Natural killer cell treated with Interleukin-12 subunit alpha and Interleukin-12 subunit beta and Interleukin-15 and Interleukin-18, amount 100 ng/mL, for 72 hours (primary cell): ENCODE measurements at regions not wholly inside any gene's neighbourhood (a gene's known extent, or its start where the extent isn't known, plus 50 kb on each side); places are given as distances from the start of the nearest gene placed in this dataset.

Experiments
- ATAC-seq, 2 donors: fragments of 150-1000 bp; cut with Tn5 transposase in 1 of 2; sonication (Bioruptor Pico), chemical (Tn5 transposase) in 1 of 2; 2 replicates each; pipeline ENCODE4 v1.10.0; 2021
- DNase-seq: peaks from one replicate; pipeline ENCODE4 v3.0.0; 2022; ENCODE audit warnings: low spot score
- H3K27ac Mint-ChIP-seq, 2 donors: 1 replicate in 1 of 2; 2 replicates in 1 of 2; pipeline ENCODE4 v1.8.0; 2022; ENCODE audit warnings: mixed read lengths in 2 of 2, mild to moderate bottlenecking in 1 of 2, moderate library complexity in 1 of 2
- H3K27me3 Mint-ChIP-seq, 2 donors: 1 replicate in 1 of 2; 2 replicates in 1 of 2; pipeline ENCODE4 v1.8.0; 2022; ENCODE audit warnings: mixed read lengths in 2 of 2
- H3K36me3 Mint-ChIP-seq: one replicate; pipeline ENCODE4 v1.8.0; 2022; ENCODE audit warnings: mixed read lengths
- H3K4me1 Mint-ChIP-seq, 2 donors: 1 replicate in 1 of 2; 2 replicates in 1 of 2; pipeline ENCODE4 v1.8.0; 2022; ENCODE audit warnings: low read depth in 2 of 2, mixed read lengths in 2 of 2, mild to moderate bottlenecking in 1 of 2
- H3K4me3 Mint-ChIP-seq: one replicate; pipeline ENCODE4 v1.8.0; 2022; ENCODE audit warnings: mixed read lengths
- H3K9me3 Mint-ChIP-seq: 2 replicates; pipeline ENCODE4 v1.8.0; 2022; ENCODE audit warnings: mixed read lengths

GRCh38 chr21:35645991-35646390 lies 414.3 kb downstream of the SETD4 start:
- ATAC-seq = no peak
- no peak overlapping the region for H3K4me3 Mint-ChIP-seq
- no peaks in the 10 kb centered on the region for H3K4me1 Mint-ChIP-seq
- no peak overlapping the region for H3K27ac Mint-ChIP-seq
- H3K36me3 Mint-ChIP-seq = no peaks in the 10 kb centered on the region
- peaks cover 34 to 48% of the 10 kb centered on the region in 2 donors for H3K27me3 Mint-ChIP-seq
- H3K9me3 Mint-ChIP-seq = no peaks in the 10 kb centered on the region
- DNase-seq = no peak

- H3K36me3 Mint-ChIP-seq = no peaks in the 10 kb centered on the region
- ATAC-seq (no peak), DNase-seq (no peak)
- no peaks in the 10 kb centered on the region for H3K9me3 Mint-ChIP-seq
- H3K27me3 Mint-ChIP-seq = peaks cover 33 to 42% of the 10 kb centered on the region in 2 donors
- no peak overlapping the region for H3K27ac Mint-ChIP-seq
- H3K4me3 Mint-ChIP-seq = no peak overlapping the region
- H3K4me1 Mint-ChIP-seq = no peaks in the 10 kb centered on the region
Measured at GRCh38 chr21:35644523-35644922, 415.8 kb downstream of the SETD4 start.

GRCh38 chr21:35643176-35643575 lies 417.1 kb downstream of the SETD4 start:
- Mint-ChIP-seq H3K27me3 (peaks cover 30 to 46% of the 10 kb centered on the region in 2 donors), H3K27ac (no peak overlapping the region), H3K4me3 (no peak overlapping the region), H3K36me3 (no peaks in the 10 kb centered on the region), H3K9me3 (no peaks in the 10 kb centered on the region), H3K4me1 (no peaks in the 10 kb centered on the region)
- DNase-seq = no peak
- ATAC-seq = no peak

- H3K27me3 Mint-ChIP-seq = peaks cover 31 to 54% of the 10 kb centered on the region in 2 donors
- H3K36me3 Mint-ChIP-seq = no peaks in the 10 kb centered on the region
- no peak for ATAC-seq
- H3K4me1 Mint-ChIP-seq = no peaks in the 10 kb centered on the region
- no peak overlapping the region for H3K4me3 Mint-ChIP-seq
- no peak for DNase-seq
- H3K9me3 Mint-ChIP-seq = no peaks in the 10 kb centered on the region
- H3K27ac Mint-ChIP-seq = no peak overlapping the region
Measured at GRCh38 chr21:35641271-35642016, 418.9 kb downstream of the SETD4 start.

GRCh38 chr21:35637431-35637830 lies 422.9 kb downstream of the SETD4 start:
- Mint-ChIP-seq H3K4me1 (no peaks in the 10 kb centered on the region), H3K27ac (no peak overlapping the region), H3K9me3 (no peaks in the 10 kb centered on the region), H3K36me3 (no peaks in the 10 kb centered on the region), H3K27me3 (peaks cover 22 to 35% of the 10 kb centered on the region in 2 donors), H3K4me3 (no peak overlapping the region)
- ATAC-seq (no peak), DNase-seq (no peak)

- H3K36me3 Mint-ChIP-seq = no peaks in the 10 kb centered on the region
- no peaks in the 10 kb centered on the region for H3K4me1 Mint-ChIP-seq
- no peak overlapping the region for H3K27ac Mint-ChIP-seq
- H3K9me3 Mint-ChIP-seq = no peaks in the 10 kb centered on the region
- no peak for ATAC-seq
- no peak overlapping the region for H3K4me3 Mint-ChIP-seq
- no peak for DNase-seq
- peaks cover 13 to 26% of the 10 kb centered on the region in 2 donors for H3K27me3 Mint-ChIP-seq
Measured at GRCh38 chr21:35635994-35636393, 424.3 kb downstream of the SETD4 start.

GRCh38 chr21:35635261-35635660 lies 425.1 kb downstream of the SETD4 start:
- ATAC-seq = no peak
- Mint-ChIP-seq H3K9me3 (no peaks in the 10 kb centered on the region), H3K27ac (no peak overlapping the region), H3K4me3 (no peak overlapping the region), H3K27me3 (peaks cover 11 to 26% of the 10 kb centered on the region in 2 donors), H3K4me1 (no peaks in the 10 kb centered on the region), H3K36me3 (no peaks in the 10 kb centered on the region)
- DNase-seq = no peak

GRCh38 chr21:35633501-35633900 lies 426.8 kb downstream of the SETD4 start:
- Mint-ChIP-seq H3K4me3 (no peak overlapping the region), H3K27ac (no peak overlapping the region), H3K36me3 (no peaks in the 10 kb centered on the region), H3K9me3 (no peaks in the 10 kb centered on the region), H3K4me1 (no peaks in the 10 kb centered on the region), H3K27me3 (peaks cover 14 to 37% of the 10 kb centered on the region in 2 donors)
- no peak for DNase-seq
- ATAC-seq = no peak

- DNase-seq = no peak
- H3K9me3 Mint-ChIP-seq = no peaks in the 10 kb centered on the region
- H3K36me3 Mint-ChIP-seq = no peaks in the 10 kb centered on the region
- H3K4me3 Mint-ChIP-seq = no peak overlapping the region
- H3K27ac Mint-ChIP-seq = no peak overlapping the region
- no peak for ATAC-seq
- H3K27me3 Mint-ChIP-seq = peaks cover 14 to 43% of the 10 kb centered on the region in 2 donors
- H3K4me1 Mint-ChIP-seq = no peaks in the 10 kb centered on the region
Measured at GRCh38 chr21:35632711-35633110, 427.6 kb downstream of the SETD4 start.

GRCh38 chr21:35628316-35628715 lies 432.0 kb downstream of the SETD4 start:
- ATAC-seq (no peak), DNase-seq (no peak)
- Mint-ChIP-seq H3K27ac (no peak overlapping the region), H3K36me3 (no peaks in the 10 kb centered on the region), H3K9me3 (no peaks in the 10 kb centered on the region), H3K27me3 (peaks cover 19 to 46% of the 10 kb centered on the region in 2 donors), H3K4me1 (no peaks in the 10 kb centered on the region), H3K4me3 (no peak overlapping the region)

GRCh38 chr21:35627462-35627861 lies 432.9 kb downstream of the SETD4 start:
- H3K27me3 Mint-ChIP-seq = peaks cover 24 to 54% of the 10 kb centered on the region in 2 donors
- no peaks in the 10 kb centered on the region for H3K36me3 Mint-ChIP-seq
- no peaks in the 10 kb centered on the region for H3K4me1 Mint-ChIP-seq
- ATAC-seq = no peak
- no peak overlapping the region for H3K27ac Mint-ChIP-seq
- H3K4me3 Mint-ChIP-seq = no peak overlapping the region
- no peak for DNase-seq
- no peaks in the 10 kb centered on the region for H3K9me3 Mint-ChIP-seq

- DNase-seq (no peak), ATAC-seq (no peak)
- H3K36me3 Mint-ChIP-seq = no peaks in the 10 kb centered on the region
- H3K27ac Mint-ChIP-seq = no peak overlapping the region
- H3K27me3 Mint-ChIP-seq = peaks cover 24 to 55% of the 10 kb centered on the region in 2 donors
- H3K4me1 Mint-ChIP-seq = no peaks in the 10 kb centered on the region
- H3K4me3 Mint-ChIP-seq = no peak overlapping the region
- H3K9me3 Mint-ChIP-seq = no peaks in the 10 kb centered on the region
Measured at GRCh38 chr21:35625576-35625975, 434.8 kb downstream of the SETD4 start.

- no peak overlapping the region for H3K4me3 Mint-ChIP-seq
- H3K27me3 Mint-ChIP-seq = peaks cover 23 to 53% of the 10 kb centered on the region in 2 donors
- H3K4me1 Mint-ChIP-seq = no peaks in the 10 kb centered on the region
- DNase-seq (no peak), ATAC-seq (no peak)
- H3K36me3 Mint-ChIP-seq = no peaks in the 10 kb centered on the region
- no peaks in the 10 kb centered on the region for H3K9me3 Mint-ChIP-seq
- no peak overlapping the region for H3K27ac Mint-ChIP-seq
Measured at GRCh38 chr21:35624901-35625300, 435.4 kb downstream of the SETD4 start.

GRCh38 chr21:35622612-35623011 lies 437.7 kb downstream of the SETD4 start:
- no peak for DNase-seq
- no peak overlapping the region for H3K4me3 Mint-ChIP-seq
- H3K27ac Mint-ChIP-seq = no peak overlapping the region
- no peak for ATAC-seq
- peaks cover 31 to 51% of the 10 kb centered on the region in 2 donors for H3K27me3 Mint-ChIP-seq
- H3K9me3 Mint-ChIP-seq = no peaks in the 10 kb centered on the region
- no peaks in the 10 kb centered on the region for H3K36me3 Mint-ChIP-seq
- no peaks in the 10 kb centered on the region for H3K4me1 Mint-ChIP-seq

GRCh38 chr21:35619184-35619583 lies 441.1 kb downstream of the SETD4 start:
- H3K4me1 Mint-ChIP-seq = peaks cover 3 to 7% of the 10 kb centered on the region in 2 donors
- no peaks in the 10 kb centered on the region for H3K36me3 Mint-ChIP-seq
- DNase-seq (no peak), ATAC-seq (no peak)
- no peak overlapping the region for H3K27ac Mint-ChIP-seq
- H3K27me3 Mint-ChIP-seq = peaks cover 30 to 39% of the 10 kb centered on the region in 2 donors
- no peaks in the 10 kb centered on the region for H3K9me3 Mint-ChIP-seq
- no peak overlapping the region for H3K4me3 Mint-ChIP-seq
